ENCODE measurements at regions not wholly inside any gene's neighbourhood (a gene's known extent, or its start where the extent isn't known, plus 50 kb on each side); places are given as distances from the start of the nearest gene placed in this dataset.

DNA sequence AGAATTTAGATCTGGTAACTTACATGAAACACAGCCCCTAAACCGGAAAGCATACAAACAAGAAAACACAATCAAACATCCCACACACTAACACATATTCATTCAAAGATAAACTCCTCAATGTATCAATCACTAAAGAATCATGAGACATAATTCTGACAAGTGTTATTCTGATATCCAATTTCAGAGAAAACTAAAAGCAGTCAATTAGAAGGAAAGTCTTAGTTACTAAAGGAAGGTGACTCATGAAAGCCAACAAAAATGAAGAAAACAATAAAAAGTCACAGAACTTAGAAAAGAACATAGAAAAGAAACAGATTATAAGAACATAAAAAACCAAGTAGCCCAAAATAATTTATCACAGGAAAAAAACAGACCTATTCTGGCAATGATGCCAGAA lies 57.2 kb downstream of the ZZZ3 start:
- no peaks in the 10 kb centered on the region for H4K20me1 ChIP-seq (ENCODE audit: control insufficient read depth, extremely low read depth, insufficient read depth, low read length)
- dilution Hi-C loops (cut with MboI; ENCODE audit: extremely low pct_ligation_motif_present, low sequenced_read_pairs): no loop called here
- H2AFZ ChIP-seq (ENCODE audit: control insufficient read depth, low read length): no peak overlapping the region
- H3K27me3 ChIP-seq (ENCODE audit: control insufficient read depth, extremely low read depth, insufficient read depth, low read length): no peaks in the 10 kb centered on the region
- H3K27ac ChIP-seq (ENCODE audit: control insufficient read depth, insufficient read depth, low read length): no peak overlapping the region
- DNase-seq (ENCODE audit: low read depth, low spot score) (no peak), FAIRE-seq (no peak)
- H3K79me2 ChIP-seq (ENCODE audit: control insufficient read depth, insufficient read depth, low read length): no peaks in the 10 kb centered on the region
- H3K9me3 ChIP-seq (ENCODE audit: control insufficient read depth, low read depth, low read length): no peaks in the 10 kb centered on the region
- H3K4me1 ChIP-seq (ENCODE audit: control insufficient read depth, extremely low read depth, insufficient read depth, low read length): no peaks in the 10 kb centered on the region
- TF ChIP-seq, protein P1, sequence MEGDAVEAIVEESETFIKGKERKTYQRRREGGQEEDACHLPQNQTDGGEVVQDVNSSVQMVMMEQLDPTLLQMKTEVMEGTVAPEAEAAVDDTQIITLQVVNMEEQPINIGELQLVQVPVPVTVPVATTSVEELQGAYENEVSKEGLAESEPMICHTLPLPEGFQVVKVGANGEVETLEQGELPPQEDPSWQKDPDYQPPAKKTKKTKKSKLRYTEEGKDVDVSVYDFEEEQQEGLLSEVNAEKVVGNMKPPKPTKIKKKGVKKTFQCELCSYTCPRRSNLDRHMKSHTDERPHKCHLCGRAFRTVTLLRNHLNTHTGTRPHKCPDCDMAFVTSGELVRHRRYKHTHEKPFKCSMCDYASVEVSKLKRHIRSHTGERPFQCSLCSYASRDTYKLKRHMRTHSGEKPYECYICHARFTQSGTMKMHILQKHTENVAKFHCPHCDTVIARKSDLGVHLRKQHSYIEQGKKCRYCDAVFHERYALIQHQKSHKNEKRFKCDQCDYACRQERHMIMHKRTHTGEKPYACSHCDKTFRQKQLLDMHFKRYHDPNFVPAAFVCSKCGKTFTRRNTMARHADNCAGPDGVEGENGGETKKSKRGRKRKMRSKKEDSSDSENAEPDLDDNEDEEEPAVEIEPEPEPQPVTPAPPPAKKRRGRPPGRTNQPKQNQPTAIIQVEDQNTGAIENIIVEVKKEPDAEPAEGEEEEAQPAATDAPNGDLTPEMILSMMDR (optimal IDR thresholded peaks at IDR 0.05 in 1 of 3, IDR thresholded peaks at IDR 0.05 in 1 of 3, conservative IDR thresholded peaks at IDR 0.05 in 1 of 3; ENCODE audit: extremely low read depth in 1 of 3, insufficient read depth in 2 of 3, low read length in 3 of 3): no peak
- no peak for TF ChIP-seq EZH2 (IDR thresholded peaks at IDR 0.05; ENCODE audit: low read length)
- H3K4me2 ChIP-seq (ENCODE audit: control insufficient read depth, extremely low read depth, insufficient read depth, low read depth, low read length): no peak overlapping the region
- no peaks in the 10 kb centered on the region for H3K9me1 ChIP-seq (ENCODE audit: control insufficient read depth, extremely low read depth, insufficient read depth, low read length)
- H3K9ac ChIP-seq (ENCODE audit: control insufficient read depth, extremely low read depth, insufficient read depth, low read length): no peak overlapping the region
- H3K4me3 ChIP-seq (ENCODE audit: control insufficient read depth in 2 of 3, extremely low read depth in 1 of 3, insufficient read depth in 2 of 3, low read depth in 1 of 3, low read length in 3 of 3): no peak overlapping the region
- H3K36me3 ChIP-seq (ENCODE audit: control insufficient read depth in 2 of 2, extremely low read depth in 1 of 2, insufficient read depth in 2 of 2, low read length in 2 of 2): peaks cover 0 to 2% of the 10 kb centered on the region in 2 experiments

DNA sequence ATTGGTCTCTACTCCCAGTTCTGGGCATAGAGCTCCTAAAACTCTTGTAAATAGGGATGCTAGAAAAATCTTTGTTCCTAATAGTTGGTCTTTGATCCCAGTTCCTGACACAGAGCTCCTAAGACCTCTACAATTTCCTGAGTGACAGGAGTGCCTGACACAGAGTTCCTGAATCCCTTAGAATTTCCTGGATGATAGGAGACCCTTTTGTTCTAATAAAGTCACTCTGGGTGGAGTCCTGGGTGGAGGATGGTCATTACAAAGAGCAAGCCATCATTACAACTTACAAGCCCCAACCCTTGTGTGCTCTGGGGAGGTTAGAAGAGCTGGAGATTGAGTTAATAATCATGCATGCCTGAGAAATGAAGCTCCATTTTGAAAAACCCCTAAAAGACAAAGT lies 58.4 kb downstream of the ZZZ3 start:
- Histone ChIP-seq H3K4me3 (ENCODE audit: control insufficient read depth in 2 of 3, extremely low read depth in 1 of 3, insufficient read depth in 2 of 3, low read depth in 1 of 3, low read length in 3 of 3) (no peak overlapping the region), H4K20me1 (ENCODE audit: control insufficient read depth, extremely low read depth, insufficient read depth, low read length) (no peaks in the 10 kb centered on the region), H3K9me3 (ENCODE audit: control insufficient read depth, low read depth, low read length) (no peaks in the 10 kb centered on the region), H3K27me3 (ENCODE audit: control insufficient read depth, extremely low read depth, insufficient read depth, low read length) (no peaks in the 10 kb centered on the region), H2AFZ (ENCODE audit: control insufficient read depth, low read length) (no peak overlapping the region), H3K4me1 (ENCODE audit: control insufficient read depth, extremely low read depth, insufficient read depth, low read length) (no peaks in the 10 kb centered on the region), H3K79me2 (ENCODE audit: control insufficient read depth, insufficient read depth, low read length) (no peaks in the 10 kb centered on the region), H3K9me1 (ENCODE audit: control insufficient read depth, extremely low read depth, insufficient read depth, low read length) (no peaks in the 10 kb centered on the region), H3K4me2 (ENCODE audit: control insufficient read depth, extremely low read depth, insufficient read depth, low read depth, low read length) (no peak overlapping the region), H3K36me3 (ENCODE audit: control insufficient read depth in 2 of 2, extremely low read depth in 1 of 2, insufficient read depth in 2 of 2, low read length in 2 of 2) (peaks cover 0 to 2% of the 10 kb centered on the region in 2 experiments), H3K9ac (ENCODE audit: control insufficient read depth, extremely low read depth, insufficient read depth, low read length) (no peak overlapping the region), H3K27ac (ENCODE audit: control insufficient read depth, insufficient read depth, low read length) (no peak overlapping the region)
- no peak for TF ChIP-seq EZH2 (IDR thresholded peaks at IDR 0.05; ENCODE audit: low read length)
- TF ChIP-seq, protein P1 (optimal IDR thresholded peaks at IDR 0.05 in 1 of 3, IDR thresholded peaks at IDR 0.05 in 1 of 3, conservative IDR thresholded peaks at IDR 0.05 in 1 of 3; ENCODE audit: extremely low read depth in 1 of 3, insufficient read depth in 2 of 3, low read length in 3 of 3): no peak
- DNase-seq (ENCODE audit: low read depth, low spot score) (no peak), FAIRE-seq (no peak)
- dilution Hi-C loops (cut with MboI; ENCODE audit: extremely low pct_ligation_motif_present, low sequenced_read_pairs): no loop called here

Data from keratinocyte (primary cell).